Aorta (tissue), 5 donors: ENCODE measurements at regions not wholly inside any gene's neighbourhood (a gene's known extent, or its start where the extent isn't known, plus 50 kb on each side); places are given as distances from the start of the nearest gene placed in this dataset.
"Not testable (repeated sequence)": the region's sequence is repeated elsewhere in the genome, so short reads cannot be mapped to it uniquely, and the experiment has no call there.

Experiments
- ATAC-seq: fragments of 200-7000 bp; cut with Tn5 transposase; one replicate; pipeline ENCODE4 v1.9.1; 2022; ENCODE audit warnings: moderate library complexity; ENCODE audit not compliant: low FRiP score
- DNase-seq, 2 donors: peaks; one replicate each; pipeline ENCODE4 v3.0.0-alpha.2; 2020
- H3K27ac ChIP-seq, 2 donors: one replicate each; pipeline ENCODE4 v1.5.1; 2013; ENCODE audit warnings: low read length in 2 of 2, mild to moderate bottlenecking in 2 of 2, moderate library complexity in 2 of 2, control low read depth in 1 of 2, inconsistent platforms in 1 of 2, low read depth in 1 of 2
- H3K27me3 ChIP-seq, 2 donors: one replicate each; pipeline ENCODE4 v1.6.1; 2013; ENCODE audit warnings: control low read depth in 1 of 2, low read length in 1 of 2, mild to moderate bottlenecking in 1 of 2, moderate library complexity in 1 of 2; ENCODE audit not compliant: insufficient read depth in 2 of 2, control insufficient read depth in 1 of 2
- H3K36me3 ChIP-seq, 2 donors: one replicate each; pipeline ENCODE4 v1.6.1; 2013; ENCODE audit warnings: control low read depth in 1 of 2, low read length in 1 of 2, mild to moderate bottlenecking in 1 of 2; ENCODE audit not compliant: insufficient read depth in 2 of 2, control insufficient read depth in 1 of 2
- H3K4me1 ChIP-seq, 2 donors: one replicate each; pipeline ENCODE4 v1.6.1; 2013; ENCODE audit warnings: low read length in 2 of 2, control low read depth in 1 of 2, mild to moderate bottlenecking in 1 of 2, moderate library complexity in 1 of 2; ENCODE audit not compliant: insufficient read depth in 2 of 2, control insufficient read depth in 1 of 2
- H3K4me3 ChIP-seq, 2 donors: one replicate each; pipeline ENCODE4 v1.5.1; 2013; ENCODE audit warnings: low read length in 2 of 2, control low read depth in 1 of 2, mild to moderate bottlenecking in 1 of 2
- H3K9me3 ChIP-seq: one replicate; pipeline ENCODE4 v1.6.1; 2013; ENCODE audit warnings: mild to moderate bottlenecking, low read length; ENCODE audit not compliant: control insufficient read depth
- WGBS, 2 donors: extraction: QIAGEN DNeasy Blood & Tissue Kit; methylation state at CpG; one replicate each; pipeline ENCODE4 v1.1.7; 2013; 5-methylcytosine and 5-hydroxymethylcytosine counted together
- intact Hi-C, 2 donors: fragments of 100-400 bp; cut with DNase I; formaldehyde crosslinking; loops; one replicate each; pipeline versions ENCODE4 v1.14.2 to v1.15.0; 2022
- donor health status: healthy with polysubstance abuse.
- donor health status: Bipolar disorder and iron deficiency.
- donor health status: DM: no; HTN: no; CAD: no.
- donor health status: DM: no; HTN: no; CAD: no.
- donor health status: DM: yes; HTN: yes; CAD: no.

DNA sequence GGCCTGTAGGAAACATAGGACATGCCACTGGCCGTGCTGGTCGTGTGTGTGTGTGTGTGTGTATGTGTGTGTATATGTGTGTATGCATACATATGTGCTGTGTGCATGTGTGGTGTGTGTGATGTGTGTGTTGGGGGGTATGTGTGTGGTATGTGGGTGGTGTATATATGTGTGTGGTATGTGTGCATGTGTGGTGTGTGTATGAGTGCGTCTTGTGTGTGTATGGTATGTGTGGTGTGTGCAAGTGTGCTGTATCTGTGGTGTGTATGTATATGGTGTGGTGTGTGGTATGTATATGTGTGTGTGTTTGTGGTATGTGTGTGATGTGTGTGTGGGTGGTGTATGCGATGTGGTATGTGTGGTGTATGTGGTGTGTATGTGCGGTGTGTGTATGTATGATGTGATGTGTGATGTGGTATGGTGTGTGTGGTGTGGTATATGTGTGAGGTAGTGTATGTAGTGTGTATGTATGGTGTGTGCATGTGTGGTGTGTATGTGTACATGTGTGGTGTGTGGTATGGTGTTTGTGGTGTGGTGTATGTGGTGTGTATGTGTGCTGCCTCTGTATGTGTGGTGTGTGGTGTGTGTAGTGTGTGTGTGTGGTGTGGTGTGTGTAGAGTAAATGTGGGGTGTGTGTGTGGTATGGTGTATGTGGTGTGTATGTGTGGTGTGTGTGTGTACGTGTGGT, 120.8 kb upstream of the CACHD1 start:
- Histone ChIP-seq H3K4me3 (no peak overlapping the region), H3K27me3 (no peaks in the 10 kb centered on the region), H3K9me3 (no peaks in the 10 kb centered on the region), H3K4me1 (no peaks in the 10 kb centered on the region), H3K36me3 (no peaks in the 10 kb centered on the region), H3K27ac (no peak overlapping the region)
- ATAC-seq = no peak
- DNase-seq = no peak
- intact Hi-C loops = no loop called here
- whole genome bisulfite sequencing, 2 donors = 88 to 93% methylated on average over 6 of the region's 6 CpGs

DNA sequence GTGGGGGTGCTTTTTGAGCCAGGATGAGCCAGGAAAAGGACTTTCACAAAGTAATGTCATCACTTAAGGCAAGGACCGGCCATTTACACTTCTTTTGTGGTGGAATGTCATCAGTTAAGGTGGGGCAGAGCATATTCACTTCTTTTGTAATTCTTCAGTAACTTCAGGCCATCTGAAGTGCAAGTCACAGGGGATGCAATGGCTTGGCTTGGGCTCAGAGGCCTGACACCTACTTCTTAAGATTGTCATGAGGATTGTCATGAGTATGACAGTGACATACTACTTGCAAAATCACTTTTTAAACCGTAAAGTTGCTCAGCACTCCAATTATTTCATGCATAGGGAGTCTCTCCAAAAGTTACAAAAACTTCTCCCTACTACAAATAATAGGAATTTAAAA, 114.4 kb upstream of the CACHD1 start:
- H3K36me3 ChIP-seq, H3K27me3 ChIP-seq, H3K9me3 ChIP-seq, DNase-seq, ATAC-seq, H3K27ac ChIP-seq, H3K4me3 ChIP-seq, intact Hi-C loops, H3K4me1 ChIP-seq: not testable (repeated sequence)
- 85 to 90% methylated on average over 2 of the region's 2 CpGs for WGBS, 2 donors

DNA sequence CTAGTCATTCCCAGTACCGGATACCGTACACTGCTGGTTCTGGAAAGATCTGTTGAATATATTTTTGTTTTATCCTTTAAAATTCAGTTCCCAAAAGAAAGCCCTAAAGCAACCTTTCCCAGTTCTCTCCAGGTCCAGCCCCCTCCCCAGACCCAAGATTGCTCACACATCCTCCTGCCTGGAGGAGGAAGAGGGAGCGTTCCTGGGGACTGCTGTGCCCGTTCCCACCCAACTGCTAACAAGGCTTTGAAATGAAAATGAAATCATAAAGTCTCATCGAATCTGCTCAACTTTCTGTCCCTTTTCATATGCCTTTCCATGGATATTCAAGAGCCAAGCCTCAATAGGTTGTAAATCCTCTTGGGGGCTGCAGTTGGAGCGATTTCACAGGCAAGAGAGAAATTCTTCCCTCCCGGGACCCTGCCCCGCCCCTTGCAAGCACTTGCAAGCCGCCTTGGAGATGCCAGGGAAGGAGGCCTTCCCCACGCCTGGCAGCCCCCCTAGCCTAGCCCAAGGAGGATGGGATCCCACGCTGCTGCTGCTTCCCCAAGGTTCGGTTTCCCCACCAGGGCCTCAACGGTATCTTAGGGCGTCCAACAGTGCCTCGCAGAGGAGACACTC, 113.2 kb upstream of the CACHD1 start:
- no peaks in the 10 kb centered on the region for H3K36me3 ChIP-seq
- no peak for ATAC-seq
- intact Hi-C loops = no loop called here
- H3K4me3 ChIP-seq = no peak overlapping the region
- no peaks in the 10 kb centered on the region for H3K9me3 ChIP-seq
- no peak for DNase-seq
- WGBS, 2 donors = 65 to 68% methylated on average over 15 of the region's 15 CpGs
- H3K27ac ChIP-seq = no peak overlapping the region
- H3K27me3 ChIP-seq = no peaks in the 10 kb centered on the region
- H3K4me1 ChIP-seq = no peaks in the 10 kb centered on the region

DNA sequence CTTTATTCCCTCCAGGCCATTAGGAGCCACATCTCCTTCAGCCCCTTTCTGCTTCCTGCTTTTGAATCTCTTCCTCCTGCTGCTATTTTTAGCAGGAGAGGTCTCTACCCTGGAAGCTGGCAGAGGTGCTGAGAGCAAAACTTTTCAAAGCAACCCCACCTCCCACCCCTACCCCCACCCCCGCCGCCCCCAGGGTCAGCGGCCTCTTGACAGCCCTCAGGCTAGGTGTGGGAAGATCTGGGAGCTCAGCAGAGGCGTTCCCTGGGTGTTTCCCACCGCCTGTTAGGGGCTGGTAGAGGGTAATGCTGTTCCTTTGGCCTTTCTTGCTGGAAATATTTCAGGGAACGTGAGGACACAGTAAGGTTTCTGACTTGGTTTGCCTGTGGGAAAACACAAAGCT, 112.5 kb upstream of the CACHD1 start:
- Histone ChIP-seq H3K27me3 (no peaks in the 10 kb centered on the region), H3K36me3 (no peaks in the 10 kb centered on the region), H3K9me3 (no peaks in the 10 kb centered on the region), H3K4me1 (no peaks in the 10 kb centered on the region), H3K4me3 (no peak overlapping the region), H3K27ac (no peak overlapping the region)
- intact Hi-C loops = no loop called here
- ATAC-seq (no peak), DNase-seq (no peak)
- WGBS, 2 donors = 13 to 27% methylated on average over 6 of the region's 6 CpGs

DNA sequence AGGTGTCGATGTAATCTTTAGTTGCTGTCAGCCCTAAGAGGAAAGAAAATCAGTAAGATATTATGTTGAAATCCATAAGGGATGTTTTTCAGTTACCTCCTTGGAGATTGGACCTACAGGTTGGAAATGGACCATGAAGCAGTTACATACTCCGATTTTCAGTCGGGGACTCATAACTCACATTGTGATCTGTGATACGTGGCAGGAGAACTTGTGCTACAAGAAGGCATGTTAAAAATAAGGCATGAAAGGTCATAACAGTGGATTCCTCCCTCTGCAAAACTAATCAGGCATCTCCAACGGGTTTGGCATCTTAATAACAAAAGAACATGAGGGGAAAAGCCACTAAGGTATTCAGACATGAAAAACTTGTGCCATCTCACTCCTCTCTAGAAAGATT, 111.2 kb upstream of the CACHD1 start:
- Histone ChIP-seq H3K4me1 (no peaks in the 10 kb centered on the region), H3K4me3 (no peak overlapping the region), H3K27me3 (no peaks in the 10 kb centered on the region), H3K9me3 (no peaks in the 10 kb centered on the region), H3K36me3 (no peaks in the 10 kb centered on the region), H3K27ac (no peak overlapping the region)
- DNase-seq (no peak), ATAC-seq (no peak)
- WGBS, 2 donors = 73 to 76% methylated on average over 5 of the region's 5 CpGs
- intact Hi-C loops = no loop called here

DNA sequence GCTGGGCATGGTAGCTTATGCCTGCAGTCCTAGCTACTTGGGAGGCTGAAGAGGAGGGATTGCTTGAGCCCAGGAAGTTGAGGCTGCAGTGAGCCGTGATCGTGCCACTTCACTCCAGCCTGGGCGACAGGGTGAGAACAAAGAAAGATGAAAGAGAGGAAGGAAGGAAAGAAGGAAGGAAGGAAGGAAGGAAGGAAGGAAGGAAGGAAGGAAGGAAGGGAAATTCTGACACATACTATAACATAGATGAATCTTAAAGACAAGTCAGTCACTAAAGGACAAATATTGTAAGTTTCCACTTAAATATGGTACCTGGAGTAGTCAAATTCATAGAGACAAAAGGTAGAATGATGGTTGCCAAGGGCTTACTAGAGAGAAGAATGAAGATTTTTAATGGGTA, 108.0 kb upstream of the CACHD1 start:
- H3K4me1 ChIP-seq = no peaks in the 10 kb centered on the region
- 78 to 84% methylated on average over 3 of the region's 3 CpGs for WGBS, 2 donors
- H3K36me3 ChIP-seq = no peaks in the 10 kb centered on the region
- H3K4me3 ChIP-seq = no peak overlapping the region
- H3K27me3 ChIP-seq = no peaks in the 10 kb centered on the region
- H3K27ac ChIP-seq = no peak overlapping the region
- no peak for DNase-seq
- no peaks in the 10 kb centered on the region for H3K9me3 ChIP-seq
- intact Hi-C loops = no loop called here
- no peak for ATAC-seq

DNA sequence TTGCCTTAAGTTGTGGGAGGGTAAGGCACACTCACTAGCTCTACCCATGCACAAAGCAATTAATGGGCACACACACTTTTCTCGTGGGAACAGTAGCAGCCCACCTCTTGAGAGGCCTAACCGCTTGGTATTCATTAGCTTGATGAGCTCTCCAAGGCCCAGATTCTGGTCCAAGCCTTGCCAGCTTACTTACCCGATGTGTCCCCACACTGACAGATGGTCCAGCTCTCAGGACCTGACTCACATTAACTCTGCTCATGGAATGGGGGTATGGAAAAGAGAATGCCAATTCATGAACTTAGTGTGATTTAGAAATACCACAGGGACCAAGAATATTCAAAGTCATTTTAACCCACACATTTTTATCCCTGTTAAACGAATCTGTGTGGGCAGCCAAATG, 106.8 kb upstream of the CACHD1 start:
- DNase-seq = no peak
- H3K4me3 ChIP-seq = no peak overlapping the region
- no peaks in the 10 kb centered on the region for H3K36me3 ChIP-seq
- H3K27ac ChIP-seq = no peak overlapping the region
- H3K4me1 ChIP-seq = no peaks in the 10 kb centered on the region
- no peaks in the 10 kb centered on the region for H3K27me3 ChIP-seq
- WGBS, 2 donors = 75 to 77% methylated on average over 4 of the region's 4 CpGs
- ATAC-seq = no peak
- H3K9me3 ChIP-seq = no peaks in the 10 kb centered on the region
- intact Hi-C loops = no loop called here

DNA sequence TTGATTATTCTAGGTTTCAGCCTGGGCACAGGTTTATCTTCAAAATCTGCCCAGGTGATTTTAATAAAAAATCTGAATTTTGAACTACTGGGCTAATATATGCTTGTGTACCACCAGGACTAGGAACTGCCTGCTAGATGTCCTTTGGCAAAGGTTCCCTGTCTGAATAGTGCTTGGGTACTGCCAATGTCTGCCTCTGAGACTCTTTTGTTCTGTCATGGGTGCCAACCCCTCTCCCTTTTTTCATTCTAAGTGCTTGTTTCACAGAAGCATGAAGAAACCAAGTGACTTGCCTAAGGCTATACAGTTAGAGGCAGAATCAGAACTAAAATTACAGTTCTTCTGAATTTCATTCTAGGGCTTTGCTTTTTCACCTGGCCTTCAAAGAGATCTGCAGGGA, 106.3 kb upstream of the CACHD1 start:
- H3K27ac ChIP-seq = no peak overlapping the region
- no peak for DNase-seq
- no peaks in the 10 kb centered on the region for H3K4me1 ChIP-seq
- H3K9me3 ChIP-seq = no peaks in the 10 kb centered on the region
- no peak overlapping the region for H3K4me3 ChIP-seq
- H3K27me3 ChIP-seq = no peaks in the 10 kb centered on the region
- H3K36me3 ChIP-seq = no peaks in the 10 kb centered on the region
- no peak for ATAC-seq
- intact Hi-C loops = no loop called here

DNA sequence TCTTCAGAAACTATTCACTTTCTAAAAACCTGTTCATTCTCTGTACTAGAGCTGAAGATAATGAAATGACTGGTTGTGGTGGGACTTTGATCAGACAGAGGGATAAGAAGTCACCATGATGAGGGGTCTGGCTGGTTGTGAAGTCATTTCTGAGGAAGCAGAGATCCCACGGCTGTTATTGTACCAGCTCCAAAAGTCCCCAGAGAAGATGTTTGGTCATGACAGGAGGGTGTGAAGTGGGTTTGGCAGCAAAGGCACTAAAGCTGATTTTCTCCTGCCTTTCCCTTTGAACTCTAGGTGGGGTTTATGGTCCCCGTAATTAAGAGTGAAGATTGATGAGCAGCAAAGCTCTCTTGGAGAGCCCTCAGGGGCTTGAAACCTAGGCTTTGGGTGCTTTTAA, 103.1 kb upstream of the CACHD1 start:
- Histone ChIP-seq H3K4me1 (no peaks in the 10 kb centered on the region), H3K27ac (no peak overlapping the region), H3K9me3 (no peaks in the 10 kb centered on the region), H3K4me3 (no peak overlapping the region), H3K27me3 (no peaks in the 10 kb centered on the region), H3K36me3 (no peaks in the 10 kb centered on the region)
- DNase-seq (no peak), ATAC-seq (no peak)
- WGBS, 2 donors = 78 to 87% methylated on average over 2 of the region's 2 CpGs
- intact Hi-C loops = no loop called here
